NB4 (cell line): ENCODE measurements at regions not wholly inside any gene's neighbourhood (a gene's known extent, or its start where the extent isn't known, plus 50 kb on each side); places are given as distances from the start of the nearest gene placed in this dataset.

Source experiments
- MYC ChIP-seq: IDR thresholded peaks from 2 replicates; pipeline ENCODE4 v1.6.1; 2011; ENCODE audit warnings: low read depth, low read length
- POLR2A ChIP-seq: IDR thresholded peaks from 2 replicates; pipeline ENCODE4 v1.6.1; 2011; ENCODE audit warnings: mild to moderate bottlenecking; ENCODE audit not compliant: insufficient read length; ENCODE audit errors: extremely low read depth
- TF ChIP-seq, protein P1 (sequence below): IDR thresholded peaks from one replicate; pipeline ENCODE4 v1.5.1; 2012; ENCODE audit warnings: low read depth, low read length
- TF ChIP-seq, protein P2 (sequence below): IDR thresholded peaks from 2 replicates; pipeline ENCODE4 v1.6.1; 2011; ENCODE audit warnings: low read depth, low read length

DNA sequence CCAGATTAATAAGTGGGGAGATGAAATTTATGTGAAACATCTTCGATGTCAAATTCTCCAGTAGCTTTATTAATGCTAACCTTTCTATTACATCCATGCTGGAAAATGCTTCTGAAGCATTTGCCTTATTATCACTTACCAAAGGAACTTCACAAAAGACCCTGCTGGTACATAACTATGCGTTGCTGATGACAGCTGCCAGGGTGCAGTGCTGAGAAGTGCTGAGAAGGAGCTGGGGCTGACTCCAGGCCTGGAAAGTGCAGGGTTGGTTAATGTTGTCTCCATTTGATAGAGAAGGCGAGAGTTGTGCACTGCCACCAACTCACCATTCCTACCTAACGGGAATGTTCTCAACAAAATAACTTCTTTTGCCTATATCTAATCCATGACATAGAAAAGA is 736.0 kb upstream of the NR2F2 start:
- TF ChIP-seq POLR2A = no peak
- TF ChIP-seq, protein P1, sequence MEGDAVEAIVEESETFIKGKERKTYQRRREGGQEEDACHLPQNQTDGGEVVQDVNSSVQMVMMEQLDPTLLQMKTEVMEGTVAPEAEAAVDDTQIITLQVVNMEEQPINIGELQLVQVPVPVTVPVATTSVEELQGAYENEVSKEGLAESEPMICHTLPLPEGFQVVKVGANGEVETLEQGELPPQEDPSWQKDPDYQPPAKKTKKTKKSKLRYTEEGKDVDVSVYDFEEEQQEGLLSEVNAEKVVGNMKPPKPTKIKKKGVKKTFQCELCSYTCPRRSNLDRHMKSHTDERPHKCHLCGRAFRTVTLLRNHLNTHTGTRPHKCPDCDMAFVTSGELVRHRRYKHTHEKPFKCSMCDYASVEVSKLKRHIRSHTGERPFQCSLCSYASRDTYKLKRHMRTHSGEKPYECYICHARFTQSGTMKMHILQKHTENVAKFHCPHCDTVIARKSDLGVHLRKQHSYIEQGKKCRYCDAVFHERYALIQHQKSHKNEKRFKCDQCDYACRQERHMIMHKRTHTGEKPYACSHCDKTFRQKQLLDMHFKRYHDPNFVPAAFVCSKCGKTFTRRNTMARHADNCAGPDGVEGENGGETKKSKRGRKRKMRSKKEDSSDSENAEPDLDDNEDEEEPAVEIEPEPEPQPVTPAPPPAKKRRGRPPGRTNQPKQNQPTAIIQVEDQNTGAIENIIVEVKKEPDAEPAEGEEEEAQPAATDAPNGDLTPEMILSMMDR = no peak
- TF ChIP-seq MYC = no peak
- TF ChIP-seq, protein P2, sequence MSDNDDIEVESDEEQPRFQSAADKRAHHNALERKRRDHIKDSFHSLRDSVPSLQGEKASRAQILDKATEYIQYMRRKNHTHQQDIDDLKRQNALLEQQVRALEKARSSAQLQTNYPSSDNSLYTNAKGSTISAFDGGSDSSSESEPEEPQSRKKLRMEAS = no peak
